ENCODE measurements at regions not wholly inside any gene's neighbourhood (a gene's known extent, or its start where the extent isn't known, plus 50 kb on each side); places are given as distances from the start of the nearest gene placed in this dataset.

DNA sequence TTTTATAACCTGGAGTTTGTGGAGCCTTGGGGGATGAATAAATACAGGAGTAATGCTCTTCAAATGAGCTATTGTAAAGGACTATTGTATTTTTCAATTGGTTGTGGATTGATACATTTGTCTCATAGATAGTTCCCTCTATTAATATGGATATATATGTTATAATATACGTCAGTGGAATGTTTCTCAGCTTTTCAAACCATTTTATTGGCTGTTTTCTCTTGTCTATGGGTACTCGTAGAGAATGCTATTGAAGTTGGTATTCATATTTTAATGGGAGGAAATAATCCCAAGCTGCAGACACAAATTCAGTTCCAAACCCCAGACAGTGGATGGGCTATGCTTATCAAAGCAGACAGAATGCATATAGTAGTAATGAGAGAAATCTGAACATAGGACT, 181.8 kb upstream of the DAB2 start:
- Histone ChIP-seq H3K9me2 (replicated peaks; ENCODE audit: low read length) (no peaks in the 10 kb centered on the region), H3K36me3 (ENCODE audit: low read depth, low read length) (no peaks in the 10 kb centered on the region), H3K9ac (ENCODE audit: low read length) (peak overlapping the region; percentile 28), H3K27me3 (ENCODE audit: low read length) (no peaks in the 10 kb centered on the region), H3K4me2 (ENCODE audit: low read length) (peak overlapping the region; percentile 31), H3F3A (ENCODE audit: low read length, unreplicated experiment) (no peaks in the 10 kb centered on the region), H4K20me1 (ENCODE audit: low read length) (no peaks in the 10 kb centered on the region), H2AFZ (ENCODE audit: low read length) (no peak overlapping the region), H3K27ac (ENCODE audit: low read length) (peak overlapping the region; percentile 71), H3K79me2 (ENCODE audit: low read length) (no peaks in the 10 kb centered on the region), H3K4me3 (ENCODE audit: low read length) (no peak overlapping the region), H3K4me1 (ENCODE audit: insufficient read depth, low read length) (peaks cover 24% of the 10 kb centered on the region), H3K9me3 (ENCODE audit: low read length) (no peaks in the 10 kb centered on the region)
- TF ChIP-seq EZH2 (IDR thresholded peaks at IDR 0.05; ENCODE audit: low read length, unreplicated experiment) = no peak
- TF ChIP-seq, protein P1, sequence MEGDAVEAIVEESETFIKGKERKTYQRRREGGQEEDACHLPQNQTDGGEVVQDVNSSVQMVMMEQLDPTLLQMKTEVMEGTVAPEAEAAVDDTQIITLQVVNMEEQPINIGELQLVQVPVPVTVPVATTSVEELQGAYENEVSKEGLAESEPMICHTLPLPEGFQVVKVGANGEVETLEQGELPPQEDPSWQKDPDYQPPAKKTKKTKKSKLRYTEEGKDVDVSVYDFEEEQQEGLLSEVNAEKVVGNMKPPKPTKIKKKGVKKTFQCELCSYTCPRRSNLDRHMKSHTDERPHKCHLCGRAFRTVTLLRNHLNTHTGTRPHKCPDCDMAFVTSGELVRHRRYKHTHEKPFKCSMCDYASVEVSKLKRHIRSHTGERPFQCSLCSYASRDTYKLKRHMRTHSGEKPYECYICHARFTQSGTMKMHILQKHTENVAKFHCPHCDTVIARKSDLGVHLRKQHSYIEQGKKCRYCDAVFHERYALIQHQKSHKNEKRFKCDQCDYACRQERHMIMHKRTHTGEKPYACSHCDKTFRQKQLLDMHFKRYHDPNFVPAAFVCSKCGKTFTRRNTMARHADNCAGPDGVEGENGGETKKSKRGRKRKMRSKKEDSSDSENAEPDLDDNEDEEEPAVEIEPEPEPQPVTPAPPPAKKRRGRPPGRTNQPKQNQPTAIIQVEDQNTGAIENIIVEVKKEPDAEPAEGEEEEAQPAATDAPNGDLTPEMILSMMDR (conservative IDR thresholded peaks at IDR 0.05; ENCODE audit: low read depth, low read length) = no peak
- TF ChIP-seq EZH2phosphoT487 (IDR thresholded peaks at IDR 0.05; ENCODE audit: borderline replicate concordance, low read length) = no peak
- ATAC-seq = no peak
- intact Hi-C loops (cut with micrococcal nuclease) = loop anchor here (1.0 kb wide), 2 partner anchors 18 to 33 kb away; no protein-coding TSS in a partner anchor
- no TSS peak for BruUV-seq (replicated peaks)
- no peak for DNase-seq
- CTCF ChIA-PET = interaction anchor here (0.8 kb wide), 1 partner anchor 342 kb away, joined by 6 read pairs; no protein-coding TSS in a partner anchor
- POLR2A ChIA-PET (ENCODE audit: unreplicated experiment) = interaction anchor here (0.5 kb wide), 1 partner anchor 9 kb away, joined by 6 read pairs; no protein-coding TSS in a partner anchor

DNA sequence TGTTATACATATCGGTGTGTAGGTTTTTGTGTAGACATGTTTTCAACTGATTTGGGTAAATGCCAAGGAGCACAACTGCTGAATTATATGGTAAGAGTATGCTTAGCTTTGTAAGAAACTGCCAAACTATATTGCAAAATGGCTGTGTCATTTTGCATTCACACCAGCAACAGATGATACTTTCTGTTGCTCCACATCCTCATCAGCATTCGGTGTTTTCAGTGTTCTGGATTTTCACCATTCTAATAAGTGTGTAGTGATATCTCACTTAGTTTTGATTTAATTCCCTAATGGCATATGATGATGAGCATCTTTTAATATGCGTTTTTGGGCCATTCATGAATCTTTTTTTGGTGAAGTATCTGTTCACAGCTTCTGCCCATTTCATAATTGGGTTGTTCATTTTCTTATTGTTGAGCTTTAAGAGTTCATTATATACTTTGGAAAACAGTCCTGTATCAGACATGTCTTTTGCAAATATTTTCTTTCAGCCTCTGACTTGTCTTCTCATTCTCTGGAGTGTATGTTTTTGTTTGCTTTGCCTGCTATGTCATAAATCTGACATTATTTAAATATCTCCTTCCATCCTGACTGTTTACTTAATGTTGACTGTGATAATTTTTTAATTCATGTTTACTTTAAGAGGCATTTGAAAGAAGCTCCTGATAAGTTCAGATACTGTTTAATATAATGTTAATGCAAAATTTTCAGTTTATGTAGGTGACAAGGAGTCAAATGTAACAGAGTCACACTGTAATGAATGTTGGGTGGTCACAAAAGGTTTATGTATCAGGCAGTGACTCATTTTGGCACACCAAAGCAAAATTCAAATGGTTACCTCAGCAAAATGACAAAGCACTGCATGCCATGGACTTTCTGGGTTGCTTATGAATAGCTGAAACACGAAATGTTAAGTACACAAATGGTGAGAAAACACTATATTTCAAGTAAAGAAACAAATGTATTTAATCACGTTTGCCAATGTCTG, 181.1 kb upstream of the DAB2 start:
- CTCF ChIA-PET = interaction anchor here (0.8 kb wide), 1 partner anchor 343 kb away, joined by 6 read pairs; no protein-coding TSS in a partner anchor
- Histone ChIP-seq H3K36me3 (ENCODE audit: low read depth, low read length) (no peaks in the 10 kb centered on the region), H3K9me3 (ENCODE audit: low read length) (no peaks in the 10 kb centered on the region), H4K20me1 (ENCODE audit: low read length) (no peaks in the 10 kb centered on the region), H3K27me3 (ENCODE audit: low read length) (no peaks in the 10 kb centered on the region), H3K4me1 (ENCODE audit: insufficient read depth, low read length) (peaks cover 24% of the 10 kb centered on the region), H3K27ac (ENCODE audit: low read length) (peak overlapping the region; percentile 71), H3K79me2 (ENCODE audit: low read length) (no peaks in the 10 kb centered on the region), H3F3A (ENCODE audit: low read length, unreplicated experiment) (no peaks in the 10 kb centered on the region), H3K9me2 (replicated peaks; ENCODE audit: low read length) (no peaks in the 10 kb centered on the region), H3K4me3 (ENCODE audit: low read length) (no peak overlapping the region), H3K4me2 (ENCODE audit: low read length) (peak overlapping the region; percentile 31), H3K9ac (ENCODE audit: low read length) (peak overlapping the region; percentile 28), H2AFZ (ENCODE audit: low read length) (no peak overlapping the region)
- ATAC-seq (peak; percentile 92), DNase-seq (peak; percentile 92)
- intact Hi-C loops (cut with micrococcal nuclease) = loop anchor here (1.0 kb wide), 2 partner anchors 18 to 33 kb away; no protein-coding TSS in a partner anchor
- TF ChIP-seq EZH2 (IDR thresholded peaks at IDR 0.05; ENCODE audit: low read length, unreplicated experiment) (no peak), EZH2phosphoT487 (IDR thresholded peaks at IDR 0.05; ENCODE audit: borderline replicate concordance, low read length) (no peak)
- TF ChIP-seq, protein P1 (conservative IDR thresholded peaks at IDR 0.05; ENCODE audit: low read depth, low read length) = no peak
- no TSS peak for BruUV-seq (replicated peaks)
- POLR2A ChIA-PET (ENCODE audit: unreplicated experiment) = no interaction called here
